Right kidney (tissue), 1 donor: ENCODE measurements at regions not wholly inside any gene's neighbourhood (a gene's known extent, or its start where the extent isn't known, plus 50 kb on each side); places are given as distances from the start of the nearest gene placed in this dataset.
"Not testable (repeated sequence)": the region's sequence is repeated elsewhere in the genome, so short reads cannot be mapped to it uniquely, and the experiment has no call there.

ENCODE experiments used
- DNase-seq: peaks from one replicate; pipeline ENCODE4 v3.0.0-alpha.2; 2016

- no peak for DNase-seq
These were observed 173.5 kb upstream of the EPB41L3 start for GRCh38 chr18:5717256-5717655.

GRCh38 chr18:5710676-5711075 lies 166.9 kb upstream of the EPB41L3 start:
- no peak for DNase-seq

GRCh38 chr18:5710235-5710634 lies 166.4 kb upstream of the EPB41L3 start:
- DNase-seq = no peak

GRCh38 chr18:5709476-5710095 lies 165.8 kb upstream of the EPB41L3 start:
- no peak for DNase-seq

- no peak for DNase-seq
These were observed 163.8 kb upstream of the EPB41L3 start for GRCh38 chr18:5707586-5707985.

GRCh38 chr18:5705393-5705792 lies 161.6 kb upstream of the EPB41L3 start:
- DNase-seq = no peak

GRCh38 chr18:5704847-5705246 lies 161.1 kb upstream of the EPB41L3 start:
- DNase-seq = no peak

GRCh38 chr18:5702016-5702415 lies 158.2 kb upstream of the EPB41L3 start:
- not testable (repeated sequence) for DNase-seq

GRCh38 chr18:5693699-5694294 lies 150.0 kb upstream of the EPB41L3 start:
- DNase-seq = no peak

- no peak for DNase-seq
These were observed 135.1 kb upstream of the EPB41L3 start for GRCh38 chr18:5678779-5679406.

GRCh38 chr18:5678278-5678677 lies 134.5 kb upstream of the EPB41L3 start:
- DNase-seq = no peak

- DNase-seq = no peak
These were observed 129.8 kb upstream of the EPB41L3 start for GRCh38 chr18:5673616-5674015.

- DNase-seq = no peak
These were observed 125.8 kb upstream of the EPB41L3 start for GRCh38 chr18:5669585-5669984.

GRCh38 chr18:5668087-5668715 lies 124.4 kb upstream of the EPB41L3 start:
- no peak for DNase-seq

- DNase-seq = no peak
These were observed 123.6 kb upstream of the EPB41L3 start for GRCh38 chr18:5667356-5667755.

GRCh38 chr18:5662586-5663090 lies 118.8 kb upstream of the EPB41L3 start:
- DNase-seq = no peak

- no peak for DNase-seq
These were observed 117.4 kb upstream of the EPB41L3 start for GRCh38 chr18:5661179-5661578.

GRCh38 chr18:5653802-5654201 lies 110.0 kb upstream of the EPB41L3 start:
- no peak for DNase-seq

GRCh38 chr18:5651736-5652135 lies 107.9 kb upstream of the EPB41L3 start:
- no peak for DNase-seq

GRCh38 chr18:5649439-5649838 lies 105.6 kb upstream of the EPB41L3 start:
- DNase-seq = no peak

GRCh38 chr18:5646739-5647138 lies 102.9 kb upstream of the EPB41L3 start:
- no peak for DNase-seq

GRCh38 chr18:5643288-5643687 lies 99.5 kb upstream of the EPB41L3 start:
- DNase-seq = no peak

- no peak for DNase-seq
These were observed 97.1 kb upstream of the EPB41L3 start for GRCh38 chr18:5640939-5641338.
